Psoas muscle (tissue), 7 donors: ENCODE measurements at regions not wholly inside any gene's neighbourhood (a gene's known extent, or its start where the extent isn't known, plus 50 kb on each side); places are given as distances from the start of the nearest gene placed in this dataset.

ENCODE experiments used
- ATAC-seq, 4 donors: fragments of 200-7000 bp; cut with Tn5 transposase; one replicate each; pipeline ENCODE4 v1.9.1; 2020; ENCODE audit warnings: moderate library complexity in 3 of 4, mild to moderate bottlenecking in 2 of 4
- DNase-seq, 2 donors: peaks; one replicate each; pipeline ENCODE4 v3.0.0-alpha.2; 2020
- H3K27ac ChIP-seq: fragments of 200-600 bp; one replicate; pipeline ENCODE4 v1.8.0; 2022
- H3K27me3 ChIP-seq, 3 donors: fragments of 200-600 bp in 1 of 3; one replicate each; pipeline versions ENCODE4 v1.6.1 to v1.8.0; 2013 to 2022; ENCODE audit warnings: low read length in 2 of 3, mild to moderate bottlenecking in 2 of 3, moderate library complexity in 1 of 3; ENCODE audit not compliant: insufficient read depth in 3 of 3
- H3K36me3 ChIP-seq, 2 donors: fragments of 200-600 bp in 1 of 2; one replicate each; pipeline versions ENCODE4 v1.6.1 to v1.8.0; 2013 to 2022; ENCODE audit warnings: low read depth in 1 of 2, mild to moderate bottlenecking in 1 of 2, moderate library complexity in 1 of 2; ENCODE audit not compliant: insufficient read depth in 1 of 2
- H3K4me1 ChIP-seq: fragments of 200-600 bp; one replicate; pipeline ENCODE4 v1.8.0; 2022
- H3K4me3 ChIP-seq: fragments of 200-600 bp; one replicate; pipeline ENCODE4 v1.8.0; 2022; ENCODE audit warnings: mild to moderate bottlenecking
- H3K9me3 ChIP-seq: fragments of 200-600 bp; one replicate; pipeline ENCODE4 v1.8.0; 2022
- WGBS, 3 donors: extraction: QIAGEN DNeasy Blood & Tissue Kit; methylation state at CpG; one replicate each; pipeline versions ENCODE4 v1.1.6 to v1.1.7; 2013; 5-methylcytosine and 5-hydroxymethylcytosine counted together
- intact Hi-C, 2 donors: fragments of 100-400 bp; cut with DNase I; formaldehyde crosslinking; loops; one replicate each; pipeline versions ENCODE4 v1.11.0 to v1.14.2; 2022
- TF ChIP-seq, protein P1 (sequence below): fragments of 200-600 bp; IDR thresholded peaks from one replicate; pipeline ENCODE4 v1.8.0; 2022; ENCODE audit warnings: antibody characterized with exemption
- donor health status: healthy with polysubstance abuse.
- donor health status: DM: no; HTN: no; CAD: no; lungs with moderate emphysema.
- donor health status: Bipolar disorder and iron deficiency.
- donor health status: healthy.
- donor health status: DM: yes; HTN: yes; CAD: no.
- donor health status: DM: no; HTN: no; CAD: no.
- donor health status: DM: yes; HTN: yes; CAD: no.

GRCh38 chr6:134602123-134602522 lies 284.2 kb upstream of the SGK1 start:
- DNase-seq (no peak), ATAC-seq (no peak)
- Histone ChIP-seq H3K4me3 (no peak overlapping the region), H3K4me1 (no peaks in the 10 kb centered on the region), H3K27ac (no peak overlapping the region), H3K27me3 (peaks cover 0 to 2% (median 0%) of the 10 kb centered on the region in 3 donors), H3K9me3 (peaks cover 3% of the 10 kb centered on the region), H3K36me3 (no peaks in the 10 kb centered on the region)
- TF ChIP-seq, protein P1, sequence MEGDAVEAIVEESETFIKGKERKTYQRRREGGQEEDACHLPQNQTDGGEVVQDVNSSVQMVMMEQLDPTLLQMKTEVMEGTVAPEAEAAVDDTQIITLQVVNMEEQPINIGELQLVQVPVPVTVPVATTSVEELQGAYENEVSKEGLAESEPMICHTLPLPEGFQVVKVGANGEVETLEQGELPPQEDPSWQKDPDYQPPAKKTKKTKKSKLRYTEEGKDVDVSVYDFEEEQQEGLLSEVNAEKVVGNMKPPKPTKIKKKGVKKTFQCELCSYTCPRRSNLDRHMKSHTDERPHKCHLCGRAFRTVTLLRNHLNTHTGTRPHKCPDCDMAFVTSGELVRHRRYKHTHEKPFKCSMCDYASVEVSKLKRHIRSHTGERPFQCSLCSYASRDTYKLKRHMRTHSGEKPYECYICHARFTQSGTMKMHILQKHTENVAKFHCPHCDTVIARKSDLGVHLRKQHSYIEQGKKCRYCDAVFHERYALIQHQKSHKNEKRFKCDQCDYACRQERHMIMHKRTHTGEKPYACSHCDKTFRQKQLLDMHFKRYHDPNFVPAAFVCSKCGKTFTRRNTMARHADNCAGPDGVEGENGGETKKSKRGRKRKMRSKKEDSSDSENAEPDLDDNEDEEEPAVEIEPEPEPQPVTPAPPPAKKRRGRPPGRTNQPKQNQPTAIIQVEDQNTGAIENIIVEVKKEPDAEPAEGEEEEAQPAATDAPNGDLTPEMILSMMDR = no peak
- 63 to 70% (median 68%) methylated on average over 1 of the region's 1 CpG for WGBS, 3 donors
- intact Hi-C loops = no loop called here

DNA sequence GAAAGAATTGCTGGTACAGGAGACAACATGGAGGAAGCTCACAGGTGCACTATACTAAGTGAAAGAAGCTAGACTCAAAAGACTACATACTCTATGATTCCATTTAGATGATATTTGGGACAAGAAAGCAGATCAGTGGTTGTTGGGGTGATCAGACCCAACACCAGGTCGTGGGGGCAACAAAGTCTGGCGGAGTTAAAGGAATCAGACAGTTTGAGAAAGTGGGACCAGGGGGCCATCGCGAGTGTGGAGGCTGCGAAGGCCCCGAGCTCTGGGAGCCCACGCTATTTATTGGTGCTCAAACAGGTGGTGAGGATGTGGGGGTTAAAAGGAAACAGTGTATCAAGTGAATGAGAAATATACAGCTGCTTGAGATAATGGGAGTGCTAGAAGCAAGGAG lies 282.8 kb upstream of the SGK1 start:
- 79 to 91% (median 89%) methylated on average over 7 of the region's 7 CpGs for WGBS, 3 donors
- ATAC-seq = no peak

DNA sequence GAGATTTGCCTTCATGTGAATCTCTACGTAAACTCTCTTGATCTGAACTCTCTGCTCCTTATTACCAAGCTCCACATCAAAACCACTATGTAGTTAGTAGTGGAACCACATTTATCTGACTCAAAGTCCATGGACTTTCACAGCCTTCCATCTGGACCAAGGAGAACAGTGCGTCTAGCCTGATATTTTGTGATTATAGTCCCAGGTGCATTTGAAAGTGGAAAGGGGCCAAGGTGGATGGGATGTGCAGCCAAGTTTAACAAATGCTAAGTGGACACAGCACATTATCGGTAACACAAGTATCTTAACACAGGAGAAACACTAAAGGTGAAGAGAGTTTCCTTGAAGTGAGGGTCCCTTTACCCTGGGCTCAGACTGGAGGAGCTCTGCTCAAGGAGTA lies 281.2 kb upstream of the SGK1 start:
- 42 to 63% (median 44%) methylated on average over 3 of the region's 3 CpGs for WGBS, 3 donors
- no peaks in the 10 kb centered on the region for H3K27me3 ChIP-seq
- no peak overlapping the region for H3K4me3 ChIP-seq
- intact Hi-C loops = no loop called here
- H3K4me1 ChIP-seq = no peaks in the 10 kb centered on the region
- peaks cover 3% of the 10 kb centered on the region for H3K9me3 ChIP-seq
- TF ChIP-seq, protein P1 = no peak
- ATAC-seq = no peak
- no peaks in the 10 kb centered on the region for H3K36me3 ChIP-seq
- DNase-seq = no peak
- no peak overlapping the region for H3K27ac ChIP-seq

More for the DNA sequence above, 282.8 kb upstream of the SGK1 start:
- Histone ChIP-seq H3K27ac (no peak overlapping the region), H3K4me3 (no peak overlapping the region), H3K36me3 (no peaks in the 10 kb centered on the region), H3K9me3 (peaks cover 3% of the 10 kb centered on the region), H3K27me3 (peaks cover 0 to 2% (median 0%) of the 10 kb centered on the region in 3 donors), H3K4me1 (no peaks in the 10 kb centered on the region)
- intact Hi-C loops = no loop called here
- TF ChIP-seq, protein P1 = no peak
- no peak for DNase-seq

DNA sequence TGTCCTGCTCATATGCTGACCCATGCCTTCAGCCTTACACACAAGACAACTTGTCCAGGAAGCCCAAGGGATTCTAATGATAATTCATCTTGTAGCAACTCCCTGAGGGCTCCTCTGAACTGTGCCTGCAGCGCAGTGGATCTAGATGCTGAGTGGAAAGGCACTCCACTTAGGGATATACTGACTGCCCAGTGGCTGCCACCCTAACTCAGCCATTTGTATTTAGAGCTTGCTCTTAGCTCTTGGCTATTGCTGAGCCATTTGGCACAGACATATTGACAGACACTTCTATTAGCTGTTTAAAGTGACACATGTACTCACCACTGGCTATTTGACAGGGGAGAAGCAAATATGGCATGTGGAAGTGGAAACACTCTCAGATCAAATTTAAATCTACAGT lies 278.3 kb upstream of the SGK1 start:
- Histone ChIP-seq H3K4me1 (no peaks in the 10 kb centered on the region), H3K4me3 (no peak overlapping the region), H3K9me3 (peaks cover 3% of the 10 kb centered on the region), H3K36me3 (no peaks in the 10 kb centered on the region), H3K27ac (no peak overlapping the region), H3K27me3 (no peaks in the 10 kb centered on the region)
- intact Hi-C loops = no loop called here
- TF ChIP-seq, protein P1 = no peak
- ATAC-seq (peak in 3 of 4 donors; percentile 48 to 74 (median 64)), DNase-seq (no peak)
- WGBS, 3 donors = 55 to 79% (median 70%) methylated on average over 1 of the region's 1 CpG

DNA sequence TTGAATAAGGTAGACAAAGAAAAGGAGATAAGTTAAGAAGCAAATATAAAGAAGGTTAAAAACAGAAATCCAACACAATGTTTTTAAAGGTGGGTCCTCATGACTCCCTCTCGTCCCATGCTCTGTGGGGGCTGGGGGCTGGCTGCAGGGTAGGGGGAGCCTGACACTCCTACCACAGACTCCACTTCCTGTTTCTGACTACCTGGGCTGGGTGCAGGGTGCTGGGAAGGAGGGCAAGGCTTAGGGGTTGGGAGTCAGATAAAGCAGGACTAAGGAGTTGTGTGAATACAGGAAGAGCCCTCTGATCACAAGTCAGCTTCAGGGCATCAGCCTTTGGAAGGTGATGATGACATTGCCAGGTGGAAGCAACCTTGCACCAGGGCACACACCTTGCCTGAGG lies 277.0 kb upstream of the SGK1 start:
- Histone ChIP-seq H3K9me3 (no peaks in the 10 kb centered on the region), H3K36me3 (no peaks in the 10 kb centered on the region), H3K27ac (no peak overlapping the region), H3K4me3 (no peak overlapping the region), H3K27me3 (no peaks in the 10 kb centered on the region), H3K4me1 (no peaks in the 10 kb centered on the region)
- intact Hi-C loops = no loop called here
- no peak for ATAC-seq
- WGBS, 3 donors = 95 to 100% (median 100%) methylated on average over 1 of the region's 1 CpG
- no peak for DNase-seq
- TF ChIP-seq, protein P1 = no peak
